Stimulated activated CD8-positive, alpha-beta memory T cell treated with anti-CD3 and anti-CD28 coated beads, Interleukin-7, amount 100 ng/mL, for 24 hours (primary cell): ENCODE measurements at regions not wholly inside any gene's neighbourhood (a gene's known extent, or its start where the extent isn't known, plus 50 kb on each side); places are given as distances from the start of the nearest gene placed in this dataset.
"Not testable (repeated sequence)": the region's sequence is repeated elsewhere in the genome, so short reads cannot be mapped to it uniquely, and the experiment has no call there.

Experiments
- DNase-seq: peaks from one replicate; pipeline ENCODE4 v3.0.0-alpha.2; 2020; ENCODE audit warnings: low read depth

DNA sequence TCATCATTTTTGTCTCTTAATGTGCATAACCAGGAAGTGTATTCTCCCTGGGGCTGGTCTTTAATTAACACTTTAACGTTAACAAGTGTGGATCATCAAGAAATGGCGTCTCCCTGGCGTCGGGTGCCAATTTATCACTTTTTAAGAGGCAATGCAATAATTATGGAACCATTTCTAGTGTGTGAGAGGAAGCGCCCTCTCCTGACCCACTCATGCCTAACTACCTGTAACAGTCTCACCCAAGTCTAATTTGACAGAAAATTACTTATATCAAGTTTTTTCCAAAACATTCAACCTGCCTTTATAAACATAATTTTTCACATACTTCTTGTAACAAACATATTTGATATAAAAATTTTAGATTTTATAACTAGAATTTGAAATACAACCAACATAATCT is 905.3 kb upstream of the MDGA2 start:
- DNase-seq, result no peak

DNA sequence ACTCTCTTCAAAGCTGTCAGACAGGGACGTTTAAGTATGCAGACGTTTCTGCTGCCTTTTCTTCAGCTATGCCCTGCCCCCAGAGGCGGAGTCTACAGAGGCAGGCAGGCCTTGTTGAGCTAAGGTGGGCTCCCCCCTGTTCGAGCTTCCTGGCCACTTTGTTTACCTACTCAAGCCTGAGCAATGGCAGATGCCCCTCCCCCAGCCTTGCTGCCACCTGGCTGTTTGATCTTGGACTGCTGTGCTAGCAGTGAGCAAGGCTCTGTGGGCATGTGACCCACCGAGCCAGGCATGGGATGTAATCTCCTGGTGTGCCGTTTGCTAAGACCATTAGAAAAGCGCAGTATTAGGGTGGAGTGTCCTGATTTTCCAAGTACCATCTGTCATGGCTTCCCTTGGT is 900.4 kb upstream of the MDGA2 start:
- no peak for DNase-seq

DNA sequence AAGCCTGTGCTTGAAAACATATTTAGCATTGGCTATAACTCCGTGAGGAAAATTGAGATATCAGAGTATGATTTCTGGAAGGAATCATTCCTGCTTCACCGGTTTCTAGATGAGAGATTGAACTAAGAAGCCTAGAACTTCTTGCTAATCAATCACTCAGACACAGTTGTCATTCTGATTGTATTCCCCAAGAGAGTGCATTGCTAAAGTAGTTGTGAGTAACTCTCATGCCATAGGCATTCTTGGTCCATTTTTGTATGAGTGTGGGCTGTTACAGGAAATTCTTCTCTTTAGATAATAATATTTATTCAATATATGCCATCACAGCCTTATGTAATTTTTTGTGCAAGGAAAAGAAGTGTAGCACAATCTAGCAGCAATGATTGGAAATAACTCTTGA is 893.3 kb upstream of the MDGA2 start:
- no peak for DNase-seq

DNA sequence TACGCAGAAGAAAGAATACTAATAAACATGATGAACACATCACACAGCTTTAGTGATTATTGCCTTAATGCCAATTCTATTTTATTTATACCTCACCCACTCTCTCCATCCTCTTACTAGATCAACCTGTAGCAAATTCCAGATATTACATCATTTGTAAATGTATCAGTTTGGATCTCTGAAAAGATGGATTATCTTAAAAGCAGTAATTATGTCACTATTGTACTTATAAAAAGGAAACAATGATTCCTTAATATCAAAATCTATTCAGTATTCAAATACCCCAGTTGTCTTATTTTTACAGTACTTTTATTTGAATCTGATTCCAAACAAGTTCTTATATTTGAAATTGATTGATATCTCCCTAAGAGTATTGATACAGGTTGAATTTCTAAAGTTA is 892.8 kb upstream of the MDGA2 start:
- DNase-seq, result no peak

DNA sequence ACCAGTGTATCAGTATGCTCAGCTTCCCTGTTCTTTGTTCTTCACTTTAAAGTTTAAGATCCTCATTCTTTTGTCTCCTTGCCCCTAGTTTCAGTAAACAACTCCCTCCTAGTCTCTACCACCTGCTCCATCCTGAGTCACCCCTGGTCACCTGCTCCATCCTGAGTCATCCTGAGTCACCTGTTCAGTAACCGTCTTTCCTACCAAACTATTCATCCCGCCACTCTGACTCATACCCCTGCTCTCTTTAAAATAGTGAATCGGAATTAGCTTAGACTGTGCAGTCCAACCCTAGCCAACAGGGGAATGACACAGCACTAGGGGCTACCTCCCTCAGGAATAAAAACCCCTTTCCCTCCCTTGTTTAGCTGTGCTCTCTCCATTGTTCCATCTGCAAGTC is 888.1 kb upstream of the MDGA2 start:
- no peak for DNase-seq

DNA sequence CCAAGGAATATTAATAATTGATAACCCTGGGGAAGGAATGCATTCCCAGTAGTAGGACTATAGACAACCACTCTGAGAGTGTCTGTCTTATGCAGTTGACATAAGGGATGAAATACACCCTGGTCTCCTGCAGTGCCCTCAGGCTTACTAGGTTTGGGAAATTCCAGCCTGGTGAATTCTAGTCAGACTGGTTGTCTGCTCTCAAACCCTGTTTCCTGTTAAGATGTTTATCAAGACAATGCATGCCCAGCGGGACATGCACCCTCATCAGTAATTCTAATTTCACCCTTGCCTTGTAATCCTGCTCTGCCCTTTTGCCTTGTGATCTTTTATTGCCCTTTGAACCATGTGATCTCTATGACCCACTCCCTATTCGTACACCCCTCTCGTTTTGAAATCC is 886.0 kb upstream of the MDGA2 start:
- DNase-seq, result not testable (repeated sequence)

DNA sequence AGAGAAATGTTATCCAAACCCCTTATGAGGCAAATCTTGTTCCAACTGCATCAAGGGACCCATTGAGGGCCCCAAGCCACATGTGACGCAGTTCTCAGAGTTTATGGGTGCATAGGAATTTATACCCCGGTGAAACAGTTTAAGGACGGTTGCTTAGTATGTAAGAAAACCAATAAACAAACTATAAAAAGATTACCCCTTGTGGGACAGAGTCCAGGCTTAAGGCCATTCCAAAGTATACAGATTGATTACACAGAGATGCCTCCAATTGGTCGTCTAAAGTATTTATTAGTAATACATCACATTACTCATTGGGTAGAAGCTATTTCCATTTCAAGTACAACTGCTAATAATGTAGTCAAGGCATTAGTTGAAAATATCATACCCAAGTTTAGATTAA is 885.0 kb upstream of the MDGA2 start:
- no peak for DNase-seq

DNA sequence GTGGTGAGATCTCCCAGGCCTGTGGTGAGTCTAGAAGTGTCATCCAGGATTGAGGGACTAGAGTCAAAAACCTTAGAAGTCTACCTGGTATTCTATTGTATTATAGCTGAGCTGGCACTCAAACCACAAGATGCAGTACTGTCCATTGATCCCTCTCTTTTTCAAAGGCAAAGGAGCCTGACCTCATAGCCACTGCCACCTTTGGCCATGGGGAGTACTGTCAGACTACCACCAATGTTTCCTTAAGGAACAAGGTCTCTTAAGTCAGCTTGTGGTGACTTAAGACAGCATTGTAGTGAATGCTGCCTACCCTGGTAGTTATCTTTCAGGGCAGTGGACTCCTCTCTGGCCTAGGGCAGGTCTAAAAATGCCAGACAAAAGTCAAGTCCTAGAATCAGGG is 878.0 kb upstream of the MDGA2 start:
- no peak for DNase-seq

DNA sequence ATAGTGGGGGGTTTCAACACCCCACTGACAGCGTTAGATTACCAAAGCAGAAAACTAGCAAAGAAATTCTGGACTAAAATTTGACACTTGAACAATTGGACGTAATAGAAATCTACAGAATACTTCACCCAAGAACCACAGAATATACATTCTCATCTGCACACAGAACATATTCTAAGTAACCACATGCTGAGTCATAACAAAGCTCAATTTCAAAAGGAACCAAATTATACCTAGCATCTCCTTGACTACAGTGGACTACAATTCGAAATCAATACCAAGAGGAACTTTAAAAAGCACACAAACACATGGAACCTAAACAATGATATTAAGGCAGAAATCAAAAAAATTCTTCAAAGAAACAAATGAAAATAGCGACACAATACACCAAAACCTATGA is 871.6 kb upstream of the MDGA2 start:
- no peak for DNase-seq

DNA sequence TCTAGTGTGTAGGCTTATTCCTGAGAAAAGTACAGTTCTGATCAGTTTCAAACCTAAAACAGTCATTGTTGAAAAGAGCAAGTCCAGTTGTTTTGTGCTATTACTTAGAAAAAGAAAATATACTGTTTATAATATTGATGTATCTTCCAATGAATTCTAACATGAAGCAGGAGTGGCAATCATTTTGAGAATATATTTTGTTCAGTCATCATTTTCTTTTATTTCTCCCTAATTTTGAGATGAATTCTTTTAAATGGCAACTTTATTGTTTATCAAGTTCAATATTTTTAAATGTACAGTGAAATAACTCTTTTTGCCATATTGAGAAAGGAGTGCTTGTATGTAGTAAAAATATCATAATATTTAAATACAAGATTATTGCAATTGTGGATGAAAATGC is 862.2 kb upstream of the MDGA2 start:
- no peak for DNase-seq

DNA sequence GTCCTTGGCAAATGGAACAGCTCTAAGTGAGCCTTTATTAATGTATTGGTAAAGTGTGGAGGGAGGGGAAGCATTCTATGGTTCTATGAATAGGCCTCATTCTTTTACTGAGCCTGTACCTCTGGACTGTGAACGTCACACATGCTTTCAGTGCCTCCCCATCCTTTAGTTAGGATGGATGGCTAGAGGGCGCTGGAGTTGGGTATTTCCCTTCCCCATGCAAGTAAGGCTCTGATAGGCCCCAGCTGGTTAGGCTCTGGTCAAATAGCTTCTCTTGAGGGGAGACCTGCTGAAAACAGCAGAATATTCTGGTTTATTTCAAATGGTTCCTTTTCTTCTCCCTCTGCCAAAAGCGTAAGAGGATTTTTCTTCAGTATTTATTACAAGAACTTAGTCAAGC is 860.9 kb upstream of the MDGA2 start:
- no peak for DNase-seq

DNA sequence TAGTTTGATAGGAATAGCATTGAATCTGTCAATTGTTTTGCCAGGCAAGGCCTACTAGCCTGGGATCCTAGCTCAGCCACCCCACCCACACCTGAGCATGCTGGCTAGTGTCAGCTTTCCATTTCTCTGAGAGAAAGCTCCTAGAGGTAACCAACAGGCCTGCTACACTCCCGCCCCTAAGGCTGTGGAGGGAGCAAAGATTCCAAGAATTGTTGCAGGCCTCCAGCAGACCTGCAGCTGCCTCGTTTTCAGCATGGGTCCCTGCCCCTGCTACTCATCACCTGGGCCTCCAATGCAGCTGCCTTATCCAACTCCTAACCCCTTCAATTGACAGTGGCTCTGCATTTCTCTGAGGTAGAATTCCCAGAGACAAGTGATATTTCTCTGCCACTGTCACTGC is 852.4 kb upstream of the MDGA2 start:
- no peak for DNase-seq

DNA sequence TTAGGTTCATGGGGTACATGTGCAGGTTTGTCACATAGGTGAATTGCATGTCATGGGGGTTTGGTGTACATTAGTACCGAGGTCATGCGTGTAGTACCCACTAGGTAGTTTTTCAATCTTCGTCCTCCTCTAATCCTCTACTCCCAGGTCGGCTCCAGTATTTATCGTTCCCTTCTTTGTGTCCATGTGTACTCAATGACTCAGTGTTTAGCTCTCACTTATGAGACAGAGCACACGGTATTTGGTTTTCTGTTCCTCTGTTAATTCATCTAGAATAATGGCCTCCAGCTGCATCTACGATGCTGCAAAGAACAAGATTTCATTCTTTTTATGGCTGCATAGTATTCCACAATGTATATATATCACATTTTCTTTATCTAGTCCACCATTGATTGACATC is 850.9 kb upstream of the MDGA2 start:
- no peak for DNase-seq

DNA sequence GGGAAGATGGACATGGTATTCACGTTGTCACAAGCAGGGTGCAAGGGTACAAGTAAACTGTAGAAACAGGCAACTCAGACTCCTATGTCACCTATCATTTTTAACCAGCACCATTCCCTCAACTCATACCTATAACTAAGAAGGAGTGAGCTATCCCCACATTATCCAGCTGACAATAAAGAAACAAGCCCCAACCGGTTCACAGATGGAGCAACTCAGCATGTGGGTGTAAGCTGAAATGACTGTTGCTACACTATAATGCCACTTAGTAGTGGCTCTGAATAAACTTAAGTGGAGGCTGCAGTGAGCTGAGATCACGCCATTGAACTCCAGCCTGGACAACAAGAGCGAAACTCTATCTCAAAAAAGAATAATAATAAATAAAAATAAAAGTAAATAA is 829.5 kb upstream of the MDGA2 start:
- no peak for DNase-seq

DNA sequence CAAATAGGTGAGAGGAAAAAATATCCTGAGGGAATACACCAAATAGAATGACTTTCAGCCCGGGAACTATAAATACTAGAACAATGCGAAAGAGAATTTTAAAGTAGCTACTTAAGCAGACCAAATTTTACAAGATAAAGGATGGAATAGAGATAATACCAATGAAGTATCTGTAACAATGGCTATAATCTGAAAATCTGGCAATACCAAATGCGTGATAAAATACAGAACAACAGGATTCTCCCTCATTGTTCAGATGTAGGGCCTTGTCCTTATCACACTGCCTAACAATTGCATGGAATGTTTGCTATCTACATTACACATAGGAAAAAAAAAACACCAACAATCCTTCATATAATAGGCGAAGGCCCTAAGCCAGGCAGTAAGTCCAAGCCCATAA is 815.4 kb upstream of the MDGA2 start:
- no peak for DNase-seq

DNA sequence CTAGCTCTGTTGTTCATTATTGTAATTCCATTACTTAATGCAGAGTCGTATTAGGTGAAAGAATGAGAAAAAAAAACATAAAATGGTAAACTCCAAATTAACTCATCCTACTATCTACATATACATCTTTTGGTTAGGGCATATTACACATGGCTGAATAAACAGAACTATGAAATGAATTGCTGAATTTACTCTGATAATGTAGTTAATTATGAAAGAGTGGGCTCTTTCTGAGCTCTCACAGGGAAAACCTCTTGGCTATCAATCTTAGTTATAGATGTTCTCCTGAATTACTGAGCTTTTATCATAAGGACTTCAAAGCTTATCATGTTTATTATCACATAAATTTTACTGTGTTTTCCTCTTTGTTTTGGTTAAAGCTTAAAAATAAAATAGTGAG is 798.5 kb upstream of the MDGA2 start:
- DNase-seq, result no peak

DNA sequence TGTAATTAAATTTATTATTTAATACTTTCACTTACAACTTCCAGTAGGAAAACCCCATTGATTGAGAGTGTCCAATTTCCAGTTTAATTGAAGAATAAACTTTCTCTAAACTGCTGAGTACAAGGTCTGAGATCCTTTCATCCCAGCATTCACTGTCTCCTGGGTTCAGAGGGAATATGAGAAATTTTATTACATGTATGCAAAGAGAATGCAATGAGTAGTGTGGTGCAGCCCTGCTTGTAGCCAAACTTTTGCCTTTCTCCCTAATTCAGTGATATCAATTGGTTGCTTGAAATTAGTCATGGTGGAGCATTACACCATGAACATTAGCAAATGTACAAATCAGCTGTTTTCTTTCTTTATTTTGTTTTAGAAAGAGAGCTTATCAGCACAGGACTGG is 780.6 kb upstream of the MDGA2 start:
- DNase-seq, result no peak

DNA sequence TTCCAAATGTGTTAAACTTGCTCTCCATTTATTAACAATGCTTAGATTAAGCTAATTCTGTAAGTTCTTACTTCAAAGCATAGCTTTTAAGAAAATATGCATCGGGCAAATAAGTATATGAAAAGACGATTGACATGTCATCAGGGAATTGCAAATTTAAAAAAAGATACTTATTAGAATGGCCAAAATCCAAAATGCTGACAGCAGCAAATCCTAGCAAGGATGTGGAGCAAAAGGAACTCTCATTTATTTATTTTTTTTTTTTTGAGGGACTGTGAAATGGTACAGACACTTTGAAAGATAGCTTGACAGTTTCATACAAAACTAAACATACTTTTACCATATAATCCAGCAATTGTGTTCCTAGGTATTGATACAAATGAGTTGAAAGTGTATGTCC is 779.5 kb upstream of the MDGA2 start:
- no peak for DNase-seq

DNA sequence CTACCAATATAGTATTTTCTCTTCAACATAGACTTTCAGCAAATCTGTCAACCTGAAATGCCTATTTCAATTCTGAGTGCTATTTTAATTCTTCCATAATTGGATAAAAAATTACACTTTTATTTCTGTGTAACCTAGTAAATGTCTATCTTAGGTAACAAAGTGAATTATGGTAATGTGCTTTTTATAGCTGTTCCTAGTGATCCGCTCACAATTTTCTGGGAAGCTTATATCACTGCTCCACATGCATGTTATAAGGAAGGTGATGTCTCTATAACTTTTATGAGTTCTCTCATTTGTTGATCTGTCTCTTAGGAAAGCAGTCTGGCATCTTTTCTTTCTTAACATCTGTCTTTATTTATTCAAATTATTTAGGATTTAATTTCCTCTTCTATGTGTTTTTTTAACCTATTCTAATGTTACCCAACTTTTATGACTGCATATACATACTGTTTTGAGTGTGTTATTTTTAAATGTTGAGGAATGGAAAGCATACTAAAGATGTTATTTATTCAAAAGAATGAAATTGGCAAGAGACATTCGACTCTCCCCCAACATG is 777.1 kb upstream of the MDGA2 start:
- no peak for DNase-seq

DNA sequence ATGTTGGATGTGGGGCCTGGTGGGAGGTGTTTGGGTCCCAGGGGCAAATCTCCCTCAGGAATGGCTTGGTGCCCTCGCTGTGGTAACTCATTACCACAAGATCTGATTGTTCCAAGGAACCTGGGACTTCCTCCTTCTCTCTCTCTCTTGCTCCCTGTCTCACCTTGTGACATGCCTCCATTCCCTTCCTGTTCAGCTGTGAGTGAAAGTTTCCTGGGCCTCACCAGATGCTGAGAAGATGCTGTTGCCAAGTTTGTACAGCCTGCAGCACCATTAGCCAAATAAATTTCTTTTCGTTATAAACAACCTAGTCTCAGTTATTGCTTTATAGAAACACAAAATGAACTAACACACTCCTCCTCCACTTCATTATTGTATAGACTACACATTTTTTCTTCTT is 759.8 kb upstream of the MDGA2 start:
- DNase-seq, result no peak

DNA sequence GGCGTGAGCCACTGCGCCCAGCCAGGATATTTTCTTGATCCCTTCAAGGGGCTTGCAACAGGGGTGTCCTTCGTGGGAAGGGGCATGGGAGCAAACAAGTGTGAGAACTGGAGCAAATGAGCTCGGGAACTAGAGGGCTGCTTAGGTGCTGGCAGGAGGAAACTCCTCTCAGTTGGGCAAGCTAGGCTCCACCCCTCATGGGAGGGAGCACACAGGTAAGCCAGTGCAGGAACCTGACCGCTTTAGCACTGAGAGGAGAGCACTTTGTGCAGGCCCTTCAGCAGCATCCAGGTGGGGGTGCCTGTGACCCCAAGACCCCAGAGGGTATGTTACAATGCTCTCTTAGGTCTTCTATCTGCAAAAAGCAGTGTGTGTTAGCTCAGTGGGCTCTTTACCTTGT is 755.4 kb upstream of the MDGA2 start:
- no peak for DNase-seq

DNA sequence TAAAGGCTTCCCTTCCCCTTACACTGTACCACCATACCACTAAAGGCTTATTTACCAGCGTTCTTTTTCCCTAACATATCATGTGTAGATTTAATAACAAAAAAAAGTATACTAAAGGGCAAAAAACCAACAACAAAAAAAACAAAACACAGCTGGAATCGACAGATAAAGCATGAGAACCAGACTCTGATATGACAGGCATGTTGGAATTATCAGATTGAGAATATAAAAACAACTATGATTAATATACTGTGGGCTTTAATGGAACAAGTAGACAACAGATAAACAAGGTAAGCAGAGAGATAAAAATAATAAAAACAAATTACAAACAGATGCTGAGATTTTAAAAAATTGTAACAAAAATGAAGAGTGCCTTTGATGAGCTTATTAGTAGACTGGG is 754.1 kb upstream of the MDGA2 start:
- DNase-seq, result no peak

DNA sequence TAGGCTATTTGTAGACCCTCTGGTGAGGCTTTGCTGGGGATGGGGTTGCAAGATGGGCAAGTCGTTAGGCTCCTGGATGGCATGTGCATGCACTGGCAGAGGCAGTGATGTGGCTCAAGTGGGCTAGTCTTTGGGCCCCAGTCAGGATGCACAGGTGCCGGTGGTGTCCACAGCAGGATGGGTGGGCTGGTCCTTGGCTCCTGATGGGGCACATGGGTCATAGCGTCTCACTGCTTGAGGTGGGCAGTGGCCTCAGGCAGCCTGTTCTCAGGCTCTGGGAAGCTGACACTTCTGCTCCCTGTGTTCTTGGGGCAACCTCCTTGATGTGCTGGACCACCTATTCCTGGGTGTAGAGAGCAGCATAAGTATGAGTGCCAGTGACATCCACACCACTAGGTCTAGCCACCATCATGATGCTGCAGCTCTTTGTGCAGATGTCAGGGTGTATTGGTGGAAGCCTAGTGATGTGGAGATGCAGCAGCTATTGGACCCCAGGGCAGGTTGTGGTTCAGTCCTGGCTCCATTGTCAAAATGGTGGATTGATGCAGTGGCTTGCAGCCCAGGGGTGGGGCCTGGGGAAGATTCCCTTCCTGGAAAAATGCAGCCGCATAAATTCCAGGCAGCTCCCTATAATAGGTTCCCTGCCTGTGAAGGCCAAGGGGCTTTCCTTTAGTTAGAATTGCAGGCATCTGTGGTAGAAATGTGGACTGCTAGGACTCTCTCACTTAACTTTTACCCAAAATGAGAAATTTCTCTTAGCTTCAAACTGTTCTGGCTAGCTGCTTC is 742.5 kb upstream of the MDGA2 start:
- DNase-seq, result no peak

DNA sequence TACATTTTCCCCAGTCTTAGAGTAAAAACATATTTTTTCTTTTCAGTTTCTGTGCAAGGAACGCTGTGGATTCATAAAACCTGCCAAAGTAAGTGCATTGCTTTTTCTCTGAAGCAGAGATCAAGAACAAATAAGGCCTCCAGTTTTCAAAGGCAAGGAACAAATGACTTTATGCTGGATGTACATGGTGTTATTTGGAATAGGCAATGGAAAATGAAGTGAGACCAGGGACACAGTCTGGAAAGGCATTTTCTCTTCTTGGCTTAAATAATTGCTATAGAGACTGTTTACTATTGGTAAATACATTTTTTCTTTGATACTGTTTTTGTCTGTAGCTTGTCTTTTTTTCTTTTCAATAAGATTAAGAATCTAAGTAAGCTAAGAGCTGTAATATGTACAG is 725.9 kb upstream of the MDGA2 start:
- DNase-seq, result no peak
